PC-3 (cell line): ENCODE measurements at regions not wholly inside any gene's neighbourhood (a gene's known extent, or its start where the extent isn't known, plus 50 kb on each side); places are given as distances from the start of the nearest gene placed in this dataset.

Source experiments
- ATAC-seq: fragments of 200-7000 bp; cut with Tn5 transposase; 2 replicates; pipeline ENCODE4 v1.9.1; 2020; ENCODE audit warnings: mild to moderate bottlenecking, moderate library complexity
- BruUV-seq: library from RNA; stranded (reverse); fragments of 400-500 nt; replicated peaks from 2 replicates; lab custom pipeline; 2021; lab: Mats Ljungman, UMichigan
- CTCF ChIA-PET: fragments of 300-600 bp; sonication (Branson Sonifier 250); formaldehyde crosslinking; loops from one replicate; lab custom pipeline; 2022; ENCODE audit warnings: antibody characterized with exemption; lab: Charles Lee
- POLR2A ChIA-PET: fragments of 300-600 bp; sonication (Branson Sonifier 250); formaldehyde crosslinking; loops from one replicate; lab custom pipeline; 2022; ENCODE audit warnings: antibody characterized with exemption; ENCODE audit not compliant: unreplicated experiment; lab: Charles Lee
- DNase-seq: peaks from one replicate; pipeline ENCODE4 v3.0.0-alpha.2; 2015
- H2AFZ ChIP-seq: fragments of 300-600 bp; sonication (generic); 2 replicates; pipeline ENCODE4 v1.6.0; 2016; ENCODE audit warnings: antibody characterized with exemption, low read length
- H3F3A ChIP-seq: fragments of 300-600 bp; sonication (generic); one replicate; pipeline ENCODE4 v1.6.0; 2017; ENCODE audit warnings: antibody characterized with exemption, low read length, control low read depth, mild to moderate bottlenecking; ENCODE audit not compliant: unreplicated experiment
- H3K27ac ChIP-seq: fragments of 300-600 bp; sonication (generic); 2 replicates; pipeline ENCODE4 v1.5.1; 2016; ENCODE audit warnings: mild to moderate bottlenecking, low read length
- H3K27me3 ChIP-seq: fragments of 300-600 bp; sonication (generic); 2 replicates; pipeline ENCODE4 v1.6.1; 2016; ENCODE audit warnings: low read length, mixed read lengths
- H3K36me3 ChIP-seq: fragments of 300-600 bp; sonication (generic); 2 replicates; pipeline ENCODE4 v1.6.1; 2016; ENCODE audit warnings: low read depth, mixed run types, low read length, mixed read lengths
- H3K4me1 ChIP-seq: fragments of 300-600 bp; sonication (generic); 2 replicates; pipeline ENCODE4 v1.5.1; 2016; ENCODE audit warnings: low read length; ENCODE audit not compliant: insufficient read depth
- H3K4me2 ChIP-seq: fragments of 300-600 bp; sonication (generic); 2 replicates; pipeline ENCODE4 v1.6.0; 2016; ENCODE audit warnings: low read length
- H3K4me3 ChIP-seq: fragments of 300-600 bp; sonication (generic); 2 replicates; pipeline ENCODE4 v1.5.1; 2016; ENCODE audit warnings: mild to moderate bottlenecking, low read length, mixed read lengths
- H3K79me2 ChIP-seq: fragments of 300-600 bp; sonication (generic); 2 replicates; pipeline ENCODE4 v1.6.1; 2017; ENCODE audit warnings: low read length, mixed read lengths
- H3K9ac ChIP-seq: fragments of 300-600 bp; sonication (generic); 2 replicates; pipeline ENCODE4 v1.6.0; 2016; ENCODE audit warnings: mild to moderate bottlenecking, low read length
- H3K9me2 ChIP-seq: fragments of 300-600 bp; sonication (generic); replicated peaks from 2 replicates; pipeline ENCODE4 v1.6.1; 2016; ENCODE audit warnings: mixed run types, low read length, mixed read lengths
- H3K9me3 ChIP-seq: fragments of 300-600 bp; sonication (generic); 2 replicates; pipeline ENCODE4 v1.6.1; 2016; ENCODE audit warnings: low read length, mixed read lengths
- H4K20me1 ChIP-seq: fragments of 300-600 bp; sonication (generic); 2 replicates; pipeline ENCODE4 v1.6.1; 2016; ENCODE audit warnings: low read length, mixed read lengths
- CTCF ChIP-seq: fragments of 300-600 bp; sonication (generic); conservative IDR thresholded peaks from 2 replicates; pipeline ENCODE4 v1.5.1; 2017; ENCODE audit warnings: antibody characterized with exemption, low read depth, mild to moderate bottlenecking, low read length
- EZH2 ChIP-seq: fragments of 300-600 bp; sonication (generic); IDR thresholded peaks from one replicate; pipeline ENCODE4 v1.6.1; 2017; ENCODE audit warnings: antibody characterized with exemption, mild to moderate bottlenecking, low read length; ENCODE audit not compliant: unreplicated experiment
- EZH2phosphoT487 ChIP-seq: fragments of 300-600 bp; sonication (generic); IDR thresholded peaks from 2 replicates; pipeline ENCODE4 v1.6.1; 2018; ENCODE audit warnings: mild to moderate bottlenecking, antibody characterized with exemption, low read length, borderline replicate concordance
- intact Hi-C: fragments of 100-400 bp; cut with micrococcal nuclease; formaldehyde crosslinking; loops from 2 replicates; pipeline ENCODE4 v1.9.0; 2023

GRCh38 chr5:168184103-168184502, 107.3 kb upstream of the WWC1 start:
- Histone ChIP-seq H3K9me3 (no peaks in the 10 kb centered on the region), H2AFZ (no peak overlapping the region), H3K9ac (no peak overlapping the region), H3K36me3 (no peaks in the 10 kb centered on the region), H3K27ac (no peak overlapping the region), H3K4me2 (no peak overlapping the region), H3F3A (no peaks in the 10 kb centered on the region), H3K4me1 (no peaks in the 10 kb centered on the region), H4K20me1 (no peaks in the 10 kb centered on the region), H3K27me3 (peaks cover 37% of the 10 kb centered on the region), H3K79me2 (no peaks in the 10 kb centered on the region), H3K9me2 (no peaks in the 10 kb centered on the region), H3K4me3 (no peak overlapping the region)
- TF ChIP-seq EZH2phosphoT487 = no peak
- TF ChIP-seq EZH2 = no peak
- no peak for TF ChIP-seq CTCF
- DNase-seq (no peak), ATAC-seq (no peak)
- ChIA-PET CTCF (no interaction called here), POLR2A (no interaction called here)
- intact Hi-C loops = no loop called here
- BruUV-seq = no TSS peak

GRCh38 chr5:168186289-168187074, 105.0 kb upstream of the WWC1 start:
- intact Hi-C loops = no loop called here
- Histone ChIP-seq H3K9me3 (no peaks in the 10 kb centered on the region), H3K9me2 (no peaks in the 10 kb centered on the region), H2AFZ (no peak overlapping the region), H3K4me3 (no peak overlapping the region), H3K36me3 (no peaks in the 10 kb centered on the region), H4K20me1 (no peaks in the 10 kb centered on the region), H3K4me2 (no peak overlapping the region), H3K9ac (no peak overlapping the region), H3K27me3 (peaks cover 53% of the 10 kb centered on the region), H3K4me1 (no peaks in the 10 kb centered on the region), H3F3A (no peaks in the 10 kb centered on the region), H3K27ac (no peak overlapping the region), H3K79me2 (no peaks in the 10 kb centered on the region)
- no peak for TF ChIP-seq CTCF
- no peak for TF ChIP-seq EZH2phosphoT487
- no peak for TF ChIP-seq EZH2
- no peak for ATAC-seq
- CTCF ChIA-PET = no interaction called here
- POLR2A ChIA-PET = no interaction called here
- no TSS peak for BruUV-seq
- DNase-seq = no peak

GRCh38 chr5:168187614-168188013, 103.8 kb upstream of the WWC1 start:
- Histone ChIP-seq H3K27ac (no peak overlapping the region), H3K27me3 (peaks cover 53% of the 10 kb centered on the region), H3K9me3 (no peaks in the 10 kb centered on the region), H3K4me1 (no peaks in the 10 kb centered on the region), H3K9ac (no peak overlapping the region), H3F3A (no peaks in the 10 kb centered on the region), H3K4me2 (no peak overlapping the region), H4K20me1 (no peaks in the 10 kb centered on the region), H3K9me2 (no peaks in the 10 kb centered on the region), H3K79me2 (no peaks in the 10 kb centered on the region), H3K4me3 (no peak overlapping the region), H2AFZ (no peak overlapping the region), H3K36me3 (no peaks in the 10 kb centered on the region)
- ATAC-seq = no peak
- no peak for DNase-seq
- ChIA-PET CTCF (no interaction called here), POLR2A (no interaction called here)
- no TSS peak for BruUV-seq
- TF ChIP-seq CTCF (no peak), EZH2 (no peak), EZH2phosphoT487 (no peak)
- intact Hi-C loops = no loop called here
